ENCODE measurements at regions not wholly inside any gene's neighbourhood (a gene's known extent, or its start where the extent isn't known, plus 50 kb on each side); places are given as distances from the start of the nearest gene placed in this dataset.
A peak's percentile ranks its signal among the peaks of the same experiment; 100 is the strongest.

- Histone ChIP-seq H3K9me3 (no peaks in the 10 kb centered on the region), H3K4me1 (peaks cover 0 to 49% (median 40%) of the 10 kb centered on the region in 4 donors), H3K27me3 (no peaks in the 10 kb centered on the region), H3K36me3 (no peaks in the 10 kb centered on the region), H3K4me3 (no peak overlapping the region), H3K27ac (peak overlapping the region in 2 of 4 donors; percentile 70 to 74)
- TF ChIP-seq EP300 (IDR thresholded peaks at IDR 0.05) (no peak), POLR2A (IDR thresholded peaks at IDR 0.05) (no peak), POLR2AphosphoS5 (IDR thresholded peaks at IDR 0.05) (no peak), CTCF (IDR thresholded peaks at IDR 0.05) (no peak)
- DNase-seq, result no peak
- WGBS, 2 donors, result 74% methylated on average over 2 of the region's 2 CpGs
- intact Hi-C loops (cut with DNase I), result no loop called here
Measured at GRCh38 chr5:90133941-90134340, 275.6 kb downstream of the CETN3 start.

GRCh38 chr5:90131383-90132133, 278.0 kb downstream of the CETN3 start:
- Histone ChIP-seq H3K36me3 (no peaks in the 10 kb centered on the region), H3K27me3 (no peaks in the 10 kb centered on the region), H3K4me1 (peaks cover 0 to 49% (median 40%) of the 10 kb centered on the region in 4 donors), H3K9me3 (no peaks in the 10 kb centered on the region), H3K27ac (peak overlapping the region in 3 of 4 donors; percentile 39 to 72 (median 67)), H3K4me3 (no peak overlapping the region)
- WGBS, 2 donors, result 19 to 36% methylated on average over 1 of the region's 1 CpG
- no peak for DNase-seq
- TF ChIP-seq EP300 (IDR thresholded peaks at IDR 0.05) (no peak), POLR2AphosphoS5 (IDR thresholded peaks at IDR 0.05) (no peak), CTCF (IDR thresholded peaks at IDR 0.05) (no peak), POLR2A (IDR thresholded peaks at IDR 0.05) (no peak)
- intact Hi-C loops (cut with DNase I), result no loop called here

- no peaks in the 10 kb centered on the region for H3K36me3 ChIP-seq
- TF ChIP-seq CTCF (IDR thresholded peaks at IDR 0.05) (no peak), POLR2AphosphoS5 (IDR thresholded peaks at IDR 0.05) (no peak), EP300 (IDR thresholded peaks at IDR 0.05) (no peak), POLR2A (IDR thresholded peaks at IDR 0.05) (no peak)
- no peaks in the 10 kb centered on the region for H3K9me3 ChIP-seq
- no peaks in the 10 kb centered on the region for H3K27me3 ChIP-seq
- intact Hi-C loops (cut with DNase I), result no loop called here
- no peak overlapping the region for H3K27ac ChIP-seq
- H3K4me1 ChIP-seq, result peaks cover 0 to 21% (median 14%) of the 10 kb centered on the region in 4 donors
- WGBS, 2 donors, result 87 to 90% methylated on average over 1 of the region's 1 CpG
- DNase-seq, result no peak
- no peak overlapping the region for H3K4me3 ChIP-seq
Measured at GRCh38 chr5:90128551-90128950, 281.0 kb downstream of the CETN3 start.

GRCh38 chr5:90119531-90119971, 290.0 kb downstream of the CETN3 start:
- no peak for DNase-seq
- H3K4me3 ChIP-seq, result no peak overlapping the region
- WGBS, 2 donors, result 4 to 16% methylated on average over 1 of the region's 1 CpG
- H3K9me3 ChIP-seq, result no peaks in the 10 kb centered on the region
- intact Hi-C loops (cut with DNase I), result no loop called here
- H3K4me1 ChIP-seq, result peaks cover 0 to 8% (median 0%) of the 10 kb centered on the region in 4 donors
- H3K27me3 ChIP-seq, result no peaks in the 10 kb centered on the region
- no peak overlapping the region for H3K27ac ChIP-seq
- H3K36me3 ChIP-seq, result no peaks in the 10 kb centered on the region
- TF ChIP-seq POLR2AphosphoS5 (IDR thresholded peaks at IDR 0.05) (no peak), EP300 (IDR thresholded peaks at IDR 0.05) (no peak), POLR2A (IDR thresholded peaks at IDR 0.05) (no peak), CTCF (IDR thresholded peaks at IDR 0.05) (no peak)
